Sigmoid colon (tissue), 4 donors: ENCODE measurements at regions not wholly inside any gene's neighbourhood (a gene's known extent, or its start where the extent isn't known, plus 50 kb on each side); places are given as distances from the start of the nearest gene placed in this dataset.

Source experiments
- CTCF ChIP-seq, 4 experiments: fragments of 450-650 bp in 3 of 4; fragments of 200-600 bp in 1 of 4; IDR thresholded peaks; one replicate each; pipeline ENCODE4 v1.5.1; 2016 to 2019; ENCODE audit warnings: antibody characterized with exemption in 4 of 4, mild to moderate bottlenecking in 3 of 4, moderate library complexity in 2 of 4
- EP300 ChIP-seq, 4 donors: sonication (generic); formaldehyde crosslinking; IDR thresholded peaks; one replicate each; pipeline ENCODE4 v1.6.1; 2017; ENCODE audit warnings: antibody characterized with exemption in 4 of 4
- POLR2A ChIP-seq, 2 donors: fragments of 450-650 bp; IDR thresholded peaks; one replicate each; pipeline ENCODE4 v1.6.1; 2016; ENCODE audit warnings: antibody characterized with exemption in 2 of 2, mild to moderate bottlenecking in 2 of 2, moderate library complexity in 2 of 2
- POLR2AphosphoS5 ChIP-seq, 4 donors: sonication (generic); formaldehyde crosslinking; IDR thresholded peaks; one replicate each; pipeline ENCODE4 v1.6.1; 2017; ENCODE audit warnings: antibody characterized with exemption in 4 of 4

- TF ChIP-seq CTCF (IDR thresholded peaks at IDR 0.05) (no peak), POLR2A (IDR thresholded peaks at IDR 0.05) (no peak), EP300 (IDR thresholded peaks at IDR 0.05) (no peak), POLR2AphosphoS5 (IDR thresholded peaks at IDR 0.05) (no peak)
Measured at GRCh38 chr4:164304861-164305260, 449.1 kb upstream of the SMIM31 start.
